ENCODE measurements at regions not wholly inside any gene's neighbourhood (a gene's known extent, or its start where the extent isn't known, plus 50 kb on each side); places are given as distances from the start of the nearest gene placed in this dataset.

DNA sequence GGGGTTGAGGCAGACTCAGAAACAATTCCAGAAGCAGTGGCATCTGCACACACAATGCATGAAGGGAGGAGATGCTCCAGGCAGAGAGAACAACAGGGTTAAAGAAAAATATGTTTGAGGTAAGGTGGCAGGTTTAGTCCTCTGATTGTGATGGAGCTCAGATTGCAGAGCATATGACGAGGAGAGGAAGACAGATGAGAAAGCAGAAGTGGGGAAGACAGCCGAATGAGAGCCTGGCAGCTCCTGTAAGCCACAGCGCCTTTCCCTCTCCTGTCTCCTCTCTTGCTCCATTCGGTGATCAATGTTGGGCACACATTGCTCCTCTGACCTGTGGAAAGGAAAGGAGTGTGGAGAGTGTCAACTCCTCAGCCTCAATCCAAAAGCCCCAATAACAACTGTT lies 372.2 kb downstream of the GXYLT1 start:
- ATAC-seq (ENCODE audit: low read depth) (no peak), DNase-seq (no peak)
- ChIA-PET POLR2A (ENCODE audit: unreplicated experiment) (no interaction called here), CTCF (no interaction called here)
- Histone ChIP-seq H3K4me3 (ENCODE audit: insufficient read depth, low read depth, low read length) (no peak overlapping the region), H2BK20ac (ENCODE audit: low read depth, low read length) (no peak overlapping the region), H3K4me2 (ENCODE audit: low read depth, low read length) (no peak overlapping the region), H3K14ac (replicated peaks; ENCODE audit: low read depth, low read length) (no peak overlapping the region), H3K36me3 (ENCODE audit: control insufficient read depth, insufficient read depth, low read length) (no peaks in the 10 kb centered on the region), H3K9ac (ENCODE audit: low read depth, low read length) (no peak overlapping the region), H3K27me3 (ENCODE audit: control insufficient read depth, insufficient read depth, low read length) (no peaks in the 10 kb centered on the region), H4K20me1 (ENCODE audit: insufficient read depth, low read length) (no peaks in the 10 kb centered on the region), H2BK15ac (ENCODE audit: low read depth, low read length) (no peak overlapping the region), H2BK5ac (ENCODE audit: low read depth, low read length, poor library complexity, severe bottlenecking) (no peak overlapping the region), H3K56ac (ENCODE audit: extremely low read depth, insufficient read depth, low read length) (no peak overlapping the region), H2BK120ac (ENCODE audit: low read depth, low read length) (no peak overlapping the region), H3K9me1 (ENCODE audit: insufficient read depth, low read length) (no peaks in the 10 kb centered on the region), H2AK9ac (replicated peaks; ENCODE audit: low read depth, low read length, poor library complexity) (no peak overlapping the region), H3K27ac (ENCODE audit: insufficient read depth, low read length) (no peak overlapping the region), H4K91ac (ENCODE audit: insufficient read depth, low read depth, low read length) (no peak overlapping the region), H3K18ac (ENCODE audit: low read depth, low read length) (no peak overlapping the region), H3K9me3 (ENCODE audit: control insufficient read depth, insufficient read depth, low read length) (no peaks in the 10 kb centered on the region), H3K4me1 (ENCODE audit: control insufficient read depth, insufficient read depth, low read length) (no peaks in the 10 kb centered on the region), H3K23ac (ENCODE audit: low read depth, low read length) (no peak overlapping the region), H4K8ac (ENCODE audit: low read depth in 2 of 2, low read length in 2 of 2) (no peak overlapping the region), H2AFZ (replicated peaks; ENCODE audit: low read length, poor library complexity) (no peak overlapping the region), H3K79me1 (ENCODE audit: low read depth in 1 of 2, low read length in 2 of 2) (no peaks in the 10 kb centered on the region), H4K5ac (ENCODE audit: low read depth, low read length) (no peak overlapping the region), H3K4ac (ENCODE audit: low read depth, low read length) (no peak overlapping the region), H2AK5ac (ENCODE audit: low read depth, low read length) (no peak overlapping the region)
- no TSS peak for BruUV-seq (replicated peaks)
- intact Hi-C loops (cut with micrococcal nuclease): no loop called here
- TF ChIP-seq MAFK (IDR thresholded peaks at IDR 0.05; ENCODE audit: low read depth, low read length) (no peak), RCOR1 (IDR thresholded peaks at IDR 0.05; ENCODE audit: insufficient replicate concordance, low read length) (no peak), NFE2L2 (IDR thresholded peaks at IDR 0.05; ENCODE audit: low read depth, low read length) (no peak), SMC3 (IDR thresholded peaks at IDR 0.05; ENCODE audit: low read depth, low read length) (no peak), CHD1 (IDR thresholded peaks at IDR 0.05; ENCODE audit: low read depth, low read length) (no peak), MXI1 (IDR thresholded peaks at IDR 0.05; ENCODE audit: borderline replicate concordance, low read depth, low read length) (no peak), RFX5 (IDR thresholded peaks at IDR 0.05; ENCODE audit: low read depth, low read length) (no peak), FOS (IDR thresholded peaks at IDR 0.05; ENCODE audit: low read depth, low read length) (no peak), BHLHE40 (IDR thresholded peaks at IDR 0.05; ENCODE audit: low read depth, low read length) (no peak), POLR2A (IDR thresholded peaks at IDR 0.05; ENCODE audit: low read depth, low read length) (no peak), CEBPB (IDR thresholded peaks at IDR 0.05; ENCODE audit: low read depth, low read length) (no peak)
- TF ChIP-seq, protein P1, sequence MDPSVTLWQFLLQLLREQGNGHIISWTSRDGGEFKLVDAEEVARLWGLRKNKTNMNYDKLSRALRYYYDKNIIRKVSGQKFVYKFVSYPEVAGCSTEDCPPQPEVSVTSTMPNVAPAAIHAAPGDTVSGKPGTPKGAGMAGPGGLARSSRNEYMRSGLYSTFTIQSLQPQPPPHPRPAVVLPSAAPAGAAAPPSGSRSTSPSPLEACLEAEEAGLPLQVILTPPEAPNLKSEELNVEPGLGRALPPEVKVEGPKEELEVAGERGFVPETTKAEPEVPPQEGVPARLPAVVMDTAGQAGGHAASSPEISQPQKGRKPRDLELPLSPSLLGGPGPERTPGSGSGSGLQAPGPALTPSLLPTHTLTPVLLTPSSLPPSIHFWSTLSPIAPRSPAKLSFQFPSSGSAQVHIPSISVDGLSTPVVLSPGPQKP (IDR thresholded peaks at IDR 0.05; ENCODE audit: borderline replicate concordance, low read depth, low read length): no peak
- TF ChIP-seq, protein P2, sequence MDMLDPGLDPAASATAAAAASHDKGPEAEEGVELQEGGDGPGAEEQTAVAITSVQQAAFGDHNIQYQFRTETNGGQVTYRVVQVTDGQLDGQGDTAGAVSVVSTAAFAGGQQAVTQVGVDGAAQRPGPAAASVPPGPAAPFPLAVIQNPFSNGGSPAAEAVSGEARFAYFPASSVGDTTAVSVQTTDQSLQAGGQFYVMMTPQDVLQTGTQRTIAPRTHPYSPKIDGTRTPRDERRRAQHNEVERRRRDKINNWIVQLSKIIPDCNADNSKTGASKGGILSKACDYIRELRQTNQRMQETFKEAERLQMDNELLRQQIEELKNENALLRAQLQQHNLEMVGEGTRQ (IDR thresholded peaks at IDR 0.05; ENCODE audit: low read depth, low read length): no peak
- TF ChIP-seq, protein P3, sequence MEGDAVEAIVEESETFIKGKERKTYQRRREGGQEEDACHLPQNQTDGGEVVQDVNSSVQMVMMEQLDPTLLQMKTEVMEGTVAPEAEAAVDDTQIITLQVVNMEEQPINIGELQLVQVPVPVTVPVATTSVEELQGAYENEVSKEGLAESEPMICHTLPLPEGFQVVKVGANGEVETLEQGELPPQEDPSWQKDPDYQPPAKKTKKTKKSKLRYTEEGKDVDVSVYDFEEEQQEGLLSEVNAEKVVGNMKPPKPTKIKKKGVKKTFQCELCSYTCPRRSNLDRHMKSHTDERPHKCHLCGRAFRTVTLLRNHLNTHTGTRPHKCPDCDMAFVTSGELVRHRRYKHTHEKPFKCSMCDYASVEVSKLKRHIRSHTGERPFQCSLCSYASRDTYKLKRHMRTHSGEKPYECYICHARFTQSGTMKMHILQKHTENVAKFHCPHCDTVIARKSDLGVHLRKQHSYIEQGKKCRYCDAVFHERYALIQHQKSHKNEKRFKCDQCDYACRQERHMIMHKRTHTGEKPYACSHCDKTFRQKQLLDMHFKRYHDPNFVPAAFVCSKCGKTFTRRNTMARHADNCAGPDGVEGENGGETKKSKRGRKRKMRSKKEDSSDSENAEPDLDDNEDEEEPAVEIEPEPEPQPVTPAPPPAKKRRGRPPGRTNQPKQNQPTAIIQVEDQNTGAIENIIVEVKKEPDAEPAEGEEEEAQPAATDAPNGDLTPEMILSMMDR (conservative IDR thresholded peaks at IDR 0.05; ENCODE audit: low read depth, low read length): no peak
- in situ Hi-C loops (cut with MboI; ENCODE audit: low sequenced_read_pairs): no loop called here
- no CpG with 5 or more reads among the region's 4 CpGs for WGBS, 2 experiments (ENCODE audit: extremely low coverage in 2 of 2, insufficient read length in 1 of 2)
- dilution Hi-C loops (cut with HindIII; ENCODE audit: low sequenced_read_pairs, unreplicated experiment): no loop called here

All from IMR-90 (cell line).